ENCODE measurements at regions not wholly inside any gene's neighbourhood (a gene's known extent, or its start where the extent isn't known, plus 50 kb on each side); places are given as distances from the start of the nearest gene placed in this dataset.
"Not testable (repeated sequence)": the region's sequence is repeated elsewhere in the genome, so short reads cannot be mapped to it uniquely, and the experiment has no call there.

- DNase-seq (ENCODE audit: low read depth): no peak
Observed at GRCh38 chr2:21966139-21966538, 842.4 kb downstream of the TDRD15 start.

- DNase-seq (ENCODE audit: low read depth): no peak
Observed at GRCh38 chr2:21970971-21971370, 847.2 kb downstream of the TDRD15 start.

GRCh38 chr2:21972586-21972985 is 848.8 kb downstream of the TDRD15 start:
- DNase-seq (ENCODE audit: low read depth): no peak

- DNase-seq (ENCODE audit: low read depth): no peak
Observed at GRCh38 chr2:21981127-21981526, 857.4 kb downstream of the TDRD15 start.

- DNase-seq (ENCODE audit: low read depth): no peak
Observed at GRCh38 chr2:21993002-21993401, 869.2 kb downstream of the TDRD15 start.

GRCh38 chr2:21996339-21996738 is 872.6 kb downstream of the TDRD15 start:
- no peak for DNase-seq (ENCODE audit: low read depth)

GRCh38 chr2:21999522-21999921 is 875.8 kb downstream of the TDRD15 start:
- no peak for DNase-seq (ENCODE audit: low read depth)

GRCh38 chr2:22002066-22002465 is 878.3 kb downstream of the TDRD15 start:
- DNase-seq (ENCODE audit: low read depth): no peak

GRCh38 chr2:22003270-22003669 is 879.5 kb downstream of the TDRD15 start:
- DNase-seq (ENCODE audit: low read depth): no peak

- no peak for DNase-seq (ENCODE audit: low read depth)
Observed at GRCh38 chr2:22011048-22011447, 887.3 kb downstream of the TDRD15 start.

- no peak for DNase-seq (ENCODE audit: low read depth)
Observed at GRCh38 chr2:22020091-22020742, 896.4 kb downstream of the TDRD15 start.

GRCh38 chr2:22027345-22028005 is 903.7 kb downstream of the TDRD15 start:
- DNase-seq (ENCODE audit: low read depth): no peak

- no peak for DNase-seq (ENCODE audit: low read depth)
Observed at GRCh38 chr2:22035361-22035830, 911.6 kb downstream of the TDRD15 start.

- DNase-seq (ENCODE audit: low read depth): no peak
Observed at GRCh38 chr2:22037274-22037673, 913.5 kb downstream of the TDRD15 start.

- DNase-seq (ENCODE audit: low read depth): no peak
Observed at GRCh38 chr2:22043784-22044183, 920.0 kb downstream of the TDRD15 start.

GRCh38 chr2:22055784-22056620 is 932.2 kb downstream of the TDRD15 start:
- no peak for DNase-seq (ENCODE audit: low read depth)

GRCh38 chr2:22056621-22057132 is 932.9 kb downstream of the TDRD15 start:
- no peak for DNase-seq (ENCODE audit: low read depth)

GRCh38 chr2:22062679-22063078 is 938.9 kb downstream of the TDRD15 start:
- no peak for DNase-seq (ENCODE audit: low read depth)

GRCh38 chr2:22076454-22076853 is 952.7 kb downstream of the TDRD15 start:
- DNase-seq (ENCODE audit: low read depth): no peak

GRCh38 chr2:22078701-22079100 is 954.9 kb downstream of the TDRD15 start:
- DNase-seq (ENCODE audit: low read depth): no peak

GRCh38 chr2:22079583-22079982 is 955.8 kb downstream of the TDRD15 start:
- DNase-seq (ENCODE audit: low read depth): no peak

GRCh38 chr2:22086726-22087125 is 963.0 kb downstream of the TDRD15 start:
- no peak for DNase-seq (ENCODE audit: low read depth)

- DNase-seq (ENCODE audit: low read depth): not testable (repeated sequence)
Observed at GRCh38 chr2:22103617-22104016, 979.8 kb downstream of the TDRD15 start.

Data from activated T-cell treated with anti-CD3 and anti-CD28 coated beads for 24 hours (primary cell).